SK-N-SH (cell line): ENCODE measurements at regions not wholly inside any gene's neighbourhood (a gene's known extent, or its start where the extent isn't known, plus 50 kb on each side); places are given as distances from the start of the nearest gene placed in this dataset.

Experiments
- CTCF ChIA-PET: fragments of 300-600, 350-600 bp; formaldehyde crosslinking; extraction: SDS; loops from one replicate; lab custom pipeline; 2021; lab: Yijun Ruan, JAX
- POLR2A ChIA-PET: fragments of 350-600 bp; sonication (Branson Sonifier 250); formaldehyde crosslinking; extraction: SDS; loops from one replicate; lab custom pipeline; 2020; ENCODE audit warnings: antibody characterized with exemption, inconsistent platforms; lab: Yijun Ruan, JAX
- DNase-seq: peaks from one replicate; pipeline ENCODE4 v3.0.0; 2012
- H2AFZ ChIP-seq: fragments of 200-600 bp; sonication (generic); 2 replicates; pipeline ENCODE4 v1.8.1; 2016; ENCODE audit warnings: antibody characterized with exemption, mild to moderate bottlenecking, low read depth
- H3F3A ChIP-seq: fragments of 200-600 bp; sonication (generic); replicated peaks from 2 replicates; pipeline ENCODE3; 2016; ENCODE audit warnings: antibody characterized with exemption, mild to moderate bottlenecking; ENCODE audit not compliant: insufficient read depth
- H3K27ac ChIP-seq, 2 experiments: fragments of 200-500 bp in 1 of 2; fragments of 200-600 bp in 1 of 2; sonication (Bioruptor generic) in 1 of 2; sonication (generic), shearing (Covaris generic) in 1 of 2; 2 replicates each; pipeline versions ENCODE4 v1.5.1 to v1.6.1; 2014 to 2016; ENCODE audit warnings: low read depth in 2 of 2, inconsistent platforms in 1 of 2, low read length in 1 of 2, mild to moderate bottlenecking in 1 of 2, mixed read lengths in 1 of 2
- H3K27me3 ChIP-seq: fragments of 200-600 bp; sonication (generic), shearing (Covaris generic); 2 replicates; pipeline ENCODE4 v1.6.1; 2016; ENCODE audit warnings: mixed run types; ENCODE audit not compliant: insufficient read depth
- H3K36me3 ChIP-seq, 2 experiments: fragments of 200-500 bp in 1 of 2; fragments of 200-600 bp in 1 of 2; sonication (Bioruptor generic) in 1 of 2; sonication (generic) in 1 of 2; replicated peaks in 1 of 2; 2 replicates each; pipeline versions ENCODE3 to v1.5.1; 2014 to 2016; ENCODE audit warnings: low read length in 1 of 2, mild to moderate bottlenecking in 1 of 2; ENCODE audit not compliant: insufficient read depth in 2 of 2, control insufficient read depth in 1 of 2
- H3K4me1 ChIP-seq, 2 experiments: fragments of 200-500 bp in 1 of 2; fragments of 200-600 bp in 1 of 2; sonication (Bioruptor generic) in 1 of 2; sonication (generic), shearing (Covaris generic) in 1 of 2; 2 replicates each; pipeline versions ENCODE4 v1.5.1 to v1.6.1; 2014 to 2016; ENCODE audit warnings: low read depth in 1 of 2, low read length in 1 of 2, mixed run types in 1 of 2; ENCODE audit not compliant: insufficient read depth in 2 of 2, control insufficient read depth in 1 of 2
- H3K4me2 ChIP-seq: fragments of 200-600 bp; sonication (generic), shearing (Covaris generic); 2 replicates; pipeline ENCODE4 v1.6.1; 2017; ENCODE audit warnings: mixed run types
- H3K4me3 ChIP-seq, 2 experiments: fragments of 200-500 bp in 1 of 2; fragments of 200-600 bp in 1 of 2; sonication (Bioruptor generic) in 1 of 2; sonication (generic), shearing (Covaris generic) in 1 of 2; 2 replicates each; pipeline versions ENCODE4 v1.5.1 to v1.8.1; 2014 to 2016; ENCODE audit warnings: low read depth in 2 of 2, inconsistent platforms in 1 of 2, low read length in 1 of 2, mild to moderate bottlenecking in 1 of 2, mixed read lengths in 1 of 2, moderate library complexity in 1 of 2
- H3K79me2 ChIP-seq: fragments of 200-600 bp; sonication (generic); 2 replicates; pipeline ENCODE4 v1.8.1; 2017; ENCODE audit warnings: mild to moderate bottlenecking; ENCODE audit not compliant: insufficient read depth
- H3K9ac ChIP-seq: fragments of 200-600 bp; sonication (generic); 2 replicates; pipeline ENCODE4 v1.6.1; 2017; ENCODE audit warnings: mixed run types
- H3K9me2 ChIP-seq: fragments of 200-600 bp; sonication (generic); 2 replicates; pipeline ENCODE4 v1.6.1; 2017; ENCODE audit warnings: mixed run types
- H3K9me3 ChIP-seq: fragments of 200-600 bp; sonication (generic); 2 replicates; pipeline ENCODE4 v1.6.1; 2017; ENCODE audit warnings: mixed run types, mild to moderate bottlenecking, moderate library complexity
- H4K20me1 ChIP-seq: fragments of 200-600 bp; sonication (generic); 2 replicates; pipeline ENCODE4 v1.6.1; 2017; ENCODE audit warnings: mild to moderate bottlenecking, mixed run types; ENCODE audit not compliant: insufficient read depth
- EP300 ChIP-seq, 2 experiments: IDR thresholded peaks; 2 replicates each; pipeline versions ENCODE4 v1.4.0 to v1.6.1; 2012; ENCODE audit warnings: borderline replicate concordance in 1 of 2, low read depth in 1 of 2, low read length in 1 of 2
- EZH2phosphoT487 ChIP-seq: fragments of 200-600 bp; sonication (generic); IDR thresholded peaks from 2 replicates; pipeline ENCODE4 v1.6.1; 2017; ENCODE audit warnings: low read depth, mixed run types, mild to moderate bottlenecking, antibody characterized with exemption, moderate library complexity, borderline replicate concordance
- GATA2 ChIP-seq: sonication (generic); formaldehyde crosslinking; IDR thresholded peaks from 2 replicates; pipeline ENCODE4 v1.5.0; 2020; ENCODE audit warnings: mild to moderate bottlenecking, missing genetic modification reagents
- NRF1 ChIP-seq: IDR thresholded peaks from 2 replicates; pipeline ENCODE4 v1.6.1; 2012; ENCODE audit warnings: low read depth, mild to moderate bottlenecking, low read length
- RAD21 ChIP-seq: IDR thresholded peaks from 2 replicates; pipeline ENCODE4 v1.6.1; 2012; ENCODE audit warnings: mild to moderate bottlenecking, low read length
- RFX5 ChIP-seq: IDR thresholded peaks from 2 replicates; pipeline ENCODE4 v1.6.1; 2012; ENCODE audit warnings: mild to moderate bottlenecking, improper control_type of control experiment, low read length
- SMC3 ChIP-seq: IDR thresholded peaks from 2 replicates; pipeline ENCODE4 v1.6.1; 2012; ENCODE audit warnings: low read depth, low read length, improper control_type of control experiment
- TCF12 ChIP-seq: IDR thresholded peaks from 2 replicates; pipeline ENCODE4 v1.4.0; 2012
- WGBS: methylation state at CpG from one replicate; pipeline ENCODE4 v1.1.6; 2017; ENCODE audit warnings: low lambda C conversion rate; 5-methylcytosine and 5-hydroxymethylcytosine counted together
- TF ChIP-seq, protein P1 (sequence below): IDR thresholded peaks from 2 replicates; pipeline ENCODE4 v1.4.0; 2012; ENCODE audit warnings: low read depth, borderline replicate concordance

- no peaks in the 10 kb centered on the region for H3K79me2 ChIP-seq
- DNase-seq: no peak
- H3K4me2 ChIP-seq: no peak overlapping the region
- H3K9ac ChIP-seq: no peak overlapping the region
- H3K9me2 ChIP-seq: no peaks in the 10 kb centered on the region
- H3K4me3 ChIP-seq: no peak overlapping the region
- H3K27me3 ChIP-seq: no peaks in the 10 kb centered on the region
- no peaks in the 10 kb centered on the region for H3K4me1 ChIP-seq
- no peak overlapping the region for H3K27ac ChIP-seq
- POLR2A ChIA-PET: no interaction called here
- TF ChIP-seq EZH2phosphoT487 (no peak), RAD21 (no peak), RFX5 (no peak)
- TF ChIP-seq, protein P1, sequence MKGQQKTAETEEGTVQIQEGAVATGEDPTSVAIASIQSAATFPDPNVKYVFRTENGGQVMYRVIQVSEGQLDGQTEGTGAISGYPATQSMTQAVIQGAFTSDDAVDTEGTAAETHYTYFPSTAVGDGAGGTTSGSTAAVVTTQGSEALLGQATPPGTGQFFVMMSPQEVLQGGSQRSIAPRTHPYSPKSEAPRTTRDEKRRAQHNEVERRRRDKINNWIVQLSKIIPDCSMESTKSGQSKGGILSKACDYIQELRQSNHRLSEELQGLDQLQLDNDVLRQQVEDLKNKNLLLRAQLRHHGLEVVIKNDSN: no peak
- TF ChIP-seq, all 33 proteins: peak for 0
- no peaks in the 10 kb centered on the region for H3K9me3 ChIP-seq
- H3K36me3 ChIP-seq: no peaks in the 10 kb centered on the region
- H2AFZ ChIP-seq: no peak overlapping the region
- H4K20me1 ChIP-seq: no peaks in the 10 kb centered on the region
- CTCF ChIA-PET: no interaction called here
- 65% methylated on average over 4 of the region's 31 CpGs for WGBS
- no peaks in the 10 kb centered on the region for H3F3A ChIP-seq
Measured at GRCh38 chr5:118033686-118034338, 954.5 kb downstream of the DTWD2 start.

DNA sequence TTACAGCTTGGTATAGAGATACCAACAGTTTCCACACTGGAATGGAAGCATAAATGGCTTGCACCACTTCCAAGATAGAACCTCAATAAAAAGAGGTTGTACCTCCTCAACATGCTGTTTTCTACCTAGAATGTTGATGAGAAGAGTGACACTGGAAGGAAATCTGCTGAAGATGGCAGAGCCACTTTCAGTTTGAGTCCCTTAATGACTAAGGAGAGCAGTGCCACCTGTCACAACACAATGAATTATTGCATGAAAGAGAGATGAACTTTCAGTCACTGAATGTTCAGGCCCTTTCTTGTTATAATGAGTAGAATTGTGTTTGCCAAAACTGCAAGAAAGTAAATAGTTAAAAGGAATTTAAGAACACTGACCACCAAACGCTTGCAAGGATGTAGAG, 958.5 kb downstream of the DTWD2 start:
- no peak overlapping the region for H3K27ac ChIP-seq
- TF ChIP-seq GATA2 (CRISPR knock-in tag) (no peak), EZH2phosphoT487 (no peak), NRF1 (no peak), EP300 (IDR thresholded peaks at IDR 0.05; ENCODE audit: borderline replicate concordance in 1 of 2, low read depth in 1 of 2, low read length in 1 of 2) (no peak), RFX5 (no peak)
- DNase-seq: no peak
- WGBS: 3% methylated on average over 1 of the region's 1 CpG
- no peaks in the 10 kb centered on the region for H3K27me3 ChIP-seq
- no peaks in the 10 kb centered on the region for H4K20me1 ChIP-seq
- no peaks in the 10 kb centered on the region for H3K79me2 ChIP-seq
- H3K4me2 ChIP-seq: no peak overlapping the region
- H2AFZ ChIP-seq: no peak overlapping the region
- no peaks in the 10 kb centered on the region for H3F3A ChIP-seq
- H3K9ac ChIP-seq: no peak overlapping the region
- no peaks in the 10 kb centered on the region for H3K9me2 ChIP-seq
- CTCF ChIA-PET: interaction anchor here (0.6 kb wide), 1 partner anchor 713 kb away, joined by 3 read pairs; no protein-coding TSS in a partner anchor
- POLR2A ChIA-PET: no interaction called here
- no peak overlapping the region for H3K4me3 ChIP-seq
- no peaks in the 10 kb centered on the region for H3K9me3 ChIP-seq
- no peaks in the 10 kb centered on the region for H3K36me3 ChIP-seq
- H3K4me1 ChIP-seq: no peaks in the 10 kb centered on the region

DNA sequence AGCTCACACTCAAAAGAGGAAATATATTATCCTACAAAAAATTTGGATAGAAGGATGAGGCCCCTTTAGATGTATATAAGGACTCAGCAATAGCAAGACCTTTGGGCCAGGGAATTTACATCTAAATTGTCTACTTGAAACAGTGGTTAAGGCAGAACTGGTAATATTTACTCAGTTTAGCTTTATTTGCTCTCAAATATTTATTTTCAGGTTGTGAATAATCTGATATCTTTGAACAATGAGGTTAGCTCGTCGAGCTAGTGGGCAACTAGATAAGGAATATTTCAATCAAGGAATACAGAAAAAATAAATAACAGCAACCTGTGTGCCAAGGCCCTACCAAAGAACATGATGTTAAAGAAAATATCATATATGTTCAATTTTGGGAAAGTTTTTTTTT, 966.3 kb downstream of the DTWD2 start:
- CTCF ChIA-PET: no interaction called here

More for the DNA sequence above, 966.3 kb downstream of the DTWD2 start:
- Histone ChIP-seq H3K27me3 (no peaks in the 10 kb centered on the region), H3K9me3 (peaks cover 7% of the 10 kb centered on the region), H2AFZ (no peak overlapping the region), H3K4me3 (no peak overlapping the region), H3K79me2 (no peaks in the 10 kb centered on the region), H3K36me3 (no peaks in the 10 kb centered on the region), H4K20me1 (no peaks in the 10 kb centered on the region), H3K4me1 (no peaks in the 10 kb centered on the region), H3K9me2 (no peaks in the 10 kb centered on the region), H3F3A (no peaks in the 10 kb centered on the region), H3K27ac (no peak overlapping the region), H3K4me2 (no peak overlapping the region), H3K9ac (no peak overlapping the region)
- 15% methylated on average over 2 of the region's 2 CpGs for WGBS
- no peak for DNase-seq
- POLR2A ChIA-PET: no interaction called here
- no peak for TF ChIP-seq NRF1
- no peak for TF ChIP-seq SMC3
- TF ChIP-seq TCF12: no peak
